ENCODE measurements at regions not wholly inside any gene's neighbourhood (a gene's known extent, or its start where the extent isn't known, plus 50 kb on each side); places are given as distances from the start of the nearest gene placed in this dataset.
A peak's percentile ranks its signal among the peaks of the same experiment; 100 is the strongest.

DNA sequence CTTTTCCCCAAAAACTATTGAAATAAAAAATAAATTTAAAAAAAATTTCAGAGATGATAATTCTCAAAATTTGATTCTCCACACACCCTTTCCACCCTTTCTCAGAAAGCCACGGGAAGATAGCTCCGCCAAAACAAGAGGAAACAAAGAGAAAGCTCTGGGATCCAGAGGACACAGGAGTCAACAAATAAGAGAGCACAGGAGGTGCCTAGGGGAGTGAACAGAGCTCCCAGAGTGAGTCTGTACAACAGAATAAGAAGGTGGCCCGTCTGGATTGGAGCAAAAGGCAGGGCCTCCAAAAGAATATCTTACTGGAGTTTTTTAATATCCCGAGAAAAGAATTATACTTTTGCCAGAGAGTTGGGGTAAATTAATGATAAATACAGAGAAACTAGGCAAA lies 96.3 kb upstream of the DRD2 start:
- no peaks in the 10 kb centered on the region for H3K79me2 ChIP-seq (ENCODE audit: low read depth)
- no peak overlapping the region for H3K27ac ChIP-seq
- no peak overlapping the region for H2AFZ ChIP-seq (replicated peaks)
- H3K4me3 ChIP-seq = no peak overlapping the region
- Mint-ChIP-seq H3K27ac (no peak overlapping the region), H3K4me3 (no peak overlapping the region), H3K27me3 (ENCODE audit: insufficient read depth, low read depth) (peaks cover 3% of the 10 kb centered on the region), H3K9me3 (no peaks in the 10 kb centered on the region), H3K36me3 (no peaks in the 10 kb centered on the region), H3K4me1 (peaks cover 33% of the 10 kb centered on the region)
- no peaks in the 10 kb centered on the region for H3F3A ChIP-seq (ENCODE audit: low read depth)
- DNase-seq (ENCODE audit: low spot score) = peak; percentile 44
- TF ChIP-seq, protein P1, sequence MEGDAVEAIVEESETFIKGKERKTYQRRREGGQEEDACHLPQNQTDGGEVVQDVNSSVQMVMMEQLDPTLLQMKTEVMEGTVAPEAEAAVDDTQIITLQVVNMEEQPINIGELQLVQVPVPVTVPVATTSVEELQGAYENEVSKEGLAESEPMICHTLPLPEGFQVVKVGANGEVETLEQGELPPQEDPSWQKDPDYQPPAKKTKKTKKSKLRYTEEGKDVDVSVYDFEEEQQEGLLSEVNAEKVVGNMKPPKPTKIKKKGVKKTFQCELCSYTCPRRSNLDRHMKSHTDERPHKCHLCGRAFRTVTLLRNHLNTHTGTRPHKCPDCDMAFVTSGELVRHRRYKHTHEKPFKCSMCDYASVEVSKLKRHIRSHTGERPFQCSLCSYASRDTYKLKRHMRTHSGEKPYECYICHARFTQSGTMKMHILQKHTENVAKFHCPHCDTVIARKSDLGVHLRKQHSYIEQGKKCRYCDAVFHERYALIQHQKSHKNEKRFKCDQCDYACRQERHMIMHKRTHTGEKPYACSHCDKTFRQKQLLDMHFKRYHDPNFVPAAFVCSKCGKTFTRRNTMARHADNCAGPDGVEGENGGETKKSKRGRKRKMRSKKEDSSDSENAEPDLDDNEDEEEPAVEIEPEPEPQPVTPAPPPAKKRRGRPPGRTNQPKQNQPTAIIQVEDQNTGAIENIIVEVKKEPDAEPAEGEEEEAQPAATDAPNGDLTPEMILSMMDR (IDR thresholded peaks at IDR 0.05) = no peak
- TF ChIP-seq EZH2phosphoT487 (IDR thresholded peaks at IDR 0.05) (no peak), EZH2 (IDR thresholded peaks at IDR 0.05) (no peak)
- H3K27me3 ChIP-seq = no peaks in the 10 kb centered on the region
- no peaks in the 10 kb centered on the region for H4K20me1 ChIP-seq (ENCODE audit: low read depth)
- no peaks in the 10 kb centered on the region for H3K36me3 ChIP-seq
- no peaks in the 10 kb centered on the region for H3K9me3 ChIP-seq (ENCODE audit: low read depth)
- peak overlapping the region; percentile 40 for H3K4me2 ChIP-seq
- H3K4me1 ChIP-seq = peaks cover 66% of the 10 kb centered on the region
- no peak overlapping the region for H3K9ac ChIP-seq

DNA sequence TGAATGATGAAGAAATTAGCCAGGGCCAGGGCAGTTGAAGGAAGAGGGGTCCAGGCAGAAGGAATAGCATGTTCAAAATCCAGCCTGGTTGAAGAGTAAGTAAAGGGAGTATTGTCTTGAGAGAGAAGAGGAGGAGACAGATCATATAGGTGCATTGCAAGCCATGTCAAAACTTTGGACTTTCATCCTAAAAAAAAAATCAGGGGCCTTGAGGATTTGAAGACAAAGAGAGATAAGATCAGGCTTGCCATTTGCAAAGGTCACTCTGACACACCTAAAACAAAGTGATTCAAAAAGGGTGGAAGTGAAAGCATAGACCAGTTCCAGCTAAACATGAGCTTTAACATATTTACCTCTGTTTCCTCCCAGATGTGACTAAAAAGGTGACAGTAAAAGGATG lies 95.7 kb upstream of the DRD2 start:
- Mint-ChIP-seq H3K9me3 (no peaks in the 10 kb centered on the region), H3K27me3 (ENCODE audit: insufficient read depth, low read depth) (peaks cover 3% of the 10 kb centered on the region), H3K27ac (no peak overlapping the region), H3K4me1 (peaks cover 33% of the 10 kb centered on the region), H3K36me3 (no peaks in the 10 kb centered on the region), H3K4me3 (no peak overlapping the region)
- no peaks in the 10 kb centered on the region for H4K20me1 ChIP-seq (ENCODE audit: low read depth)
- peak overlapping the region; percentile 40 for H3K4me2 ChIP-seq
- no peak overlapping the region for H3K27ac ChIP-seq
- H3K4me1 ChIP-seq = peaks cover 66% of the 10 kb centered on the region
- H2AFZ ChIP-seq (replicated peaks) = no peak overlapping the region
- H3F3A ChIP-seq (ENCODE audit: low read depth) = no peaks in the 10 kb centered on the region
- TF ChIP-seq EZH2 (IDR thresholded peaks at IDR 0.05) = no peak
- TF ChIP-seq, protein P1 (IDR thresholded peaks at IDR 0.05) = no peak
- no peak for TF ChIP-seq EZH2phosphoT487 (IDR thresholded peaks at IDR 0.05)
- H3K9me3 ChIP-seq (ENCODE audit: low read depth) = no peaks in the 10 kb centered on the region
- H3K36me3 ChIP-seq = no peaks in the 10 kb centered on the region
- no peak for DNase-seq (ENCODE audit: low spot score)
- H3K27me3 ChIP-seq = no peaks in the 10 kb centered on the region
- H3K4me3 ChIP-seq = no peak overlapping the region
- H3K9ac ChIP-seq = no peak overlapping the region
- no peaks in the 10 kb centered on the region for H3K79me2 ChIP-seq (ENCODE audit: low read depth)

DNA sequence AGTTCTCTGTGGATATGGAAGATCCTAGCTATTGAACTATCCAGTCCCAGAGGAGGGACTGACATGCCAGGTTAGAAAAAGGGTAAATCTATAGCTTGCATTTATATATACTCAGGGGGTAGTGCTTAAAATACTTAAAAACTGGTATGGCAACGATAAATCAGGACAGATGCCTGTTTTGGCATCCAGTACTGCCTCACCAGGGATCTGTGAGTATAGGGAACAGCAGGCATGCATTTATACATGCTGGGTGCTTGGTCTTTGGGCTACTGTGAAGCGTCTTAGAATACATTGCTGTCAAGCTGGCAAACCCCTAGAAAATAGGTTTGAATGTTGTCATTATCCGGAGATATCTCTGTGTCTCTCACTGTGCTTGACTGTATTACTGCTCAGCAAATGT lies 94.2 kb upstream of the DRD2 start:
- no peak overlapping the region for H3K27ac Mint-ChIP-seq
- H3K4me3 Mint-ChIP-seq = no peak overlapping the region
- Histone ChIP-seq H3K4me2 (peak overlapping the region; percentile 59), H4K20me1 (ENCODE audit: low read depth) (no peaks in the 10 kb centered on the region), H2AFZ (replicated peaks) (no peak overlapping the region), H3F3A (ENCODE audit: low read depth) (no peaks in the 10 kb centered on the region), H3K27ac (no peak overlapping the region), H3K9me3 (ENCODE audit: low read depth) (no peaks in the 10 kb centered on the region), H3K4me3 (no peak overlapping the region), H3K79me2 (ENCODE audit: low read depth) (no peaks in the 10 kb centered on the region), H3K9ac (no peak overlapping the region), H3K4me1 (peaks cover 76% of the 10 kb centered on the region), H3K36me3 (no peaks in the 10 kb centered on the region), H3K27me3 (no peaks in the 10 kb centered on the region)
- no peak for DNase-seq (ENCODE audit: low spot score)
- no peaks in the 10 kb centered on the region for H3K9me3 Mint-ChIP-seq
- no peaks in the 10 kb centered on the region for H3K36me3 Mint-ChIP-seq
- TF ChIP-seq EZH2phosphoT487 (IDR thresholded peaks at IDR 0.05) (no peak), EZH2 (IDR thresholded peaks at IDR 0.05) (no peak)
- TF ChIP-seq, protein P1 (IDR thresholded peaks at IDR 0.05) = no peak
- H3K27me3 Mint-ChIP-seq (ENCODE audit: insufficient read depth, low read depth) = peaks cover 3% of the 10 kb centered on the region
- peaks cover 33% of the 10 kb centered on the region for H3K4me1 Mint-ChIP-seq

All from neural progenitor cell (in vitro differentiated cells).